T-helper 1 cell treated with Interleukin-12 subunit alpha and Interleukin-12 subunit beta and Interleukin-4 antibody, amounts not matched to agents 30 ng/mL and 1 ng/mL, for 36 hours (primary cell): ENCODE measurements at regions not wholly inside any gene's neighbourhood (a gene's known extent, or its start where the extent isn't known, plus 50 kb on each side); places are given as distances from the start of the nearest gene placed in this dataset.
"Not testable (repeated sequence)": the region's sequence is repeated elsewhere in the genome, so short reads cannot be mapped to it uniquely, and the experiment has no call there.

Source experiments
- intact Hi-C: fragments of 100-400 bp; cut with micrococcal nuclease; formaldehyde crosslinking; loops from one replicate; pipeline ENCODE4 v1.15.1; 2024

GRCh38 chr3:109803274-109803673 is 465.9 kb upstream of the DPPA4 start:
- intact Hi-C loops, result loop anchor here (10.0 kb wide), 2 partner anchors 968 to 1858 kb away; no protein-coding TSS in a partner anchor

GRCh38 chr3:109804697-109805096 is 467.4 kb upstream of the DPPA4 start:
- intact Hi-C loops, result loop anchor here (2.0 to 10.0 kb wide), 6 partner anchors 508 to 1860 kb away; no protein-coding TSS in a partner anchor

GRCh38 chr3:109806929-109807328 is 469.6 kb upstream of the DPPA4 start:
- intact Hi-C loops, result loop anchor here (1.0 to 10.0 kb wide), 12 partner anchors 75 to 1862 kb away; partner anchors contain the start of gene NECTIN3

GRCh38 chr3:109809513-109809912 is 472.2 kb upstream of the DPPA4 start:
- intact Hi-C loops, result loop anchor here (5.0 to 10.0 kb wide), 5 partner anchors 503 to 1865 kb away; no protein-coding TSS in a partner anchor

GRCh38 chr3:109818081-109818480 is 480.7 kb upstream of the DPPA4 start:
- intact Hi-C loops, result no loop called here

- intact Hi-C loops, result no loop called here
These were observed 482.4 kb upstream of the DPPA4 start for GRCh38 chr3:109819734-109820133.

- intact Hi-C loops, result no loop called here
These were observed 488.8 kb upstream of the DPPA4 start for GRCh38 chr3:109825971-109826810.

GRCh38 chr3:109831403-109831802 is 494.1 kb upstream of the DPPA4 start:
- intact Hi-C loops, result no loop called here

GRCh38 chr3:109835958-109836357 is 498.6 kb upstream of the DPPA4 start:
- intact Hi-C loops, result no loop called here

- intact Hi-C loops, result no loop called here
These were observed 514.5 kb upstream of the DPPA4 start for GRCh38 chr3:109851854-109852253.

GRCh38 chr3:109852283-109852682 is 514.9 kb upstream of the DPPA4 start:
- intact Hi-C loops, result no loop called here

GRCh38 chr3:109853077-109853731 is 515.9 kb upstream of the DPPA4 start:
- intact Hi-C loops, result no loop called here

GRCh38 chr3:109863701-109864100 is 526.4 kb upstream of the DPPA4 start:
- intact Hi-C loops, result no loop called here

GRCh38 chr3:109864452-109864851 is 527.1 kb upstream of the DPPA4 start:
- intact Hi-C loops, result no loop called here

GRCh38 chr3:109869586-109869985 is 532.2 kb upstream of the DPPA4 start:
- intact Hi-C loops, result no loop called here

- intact Hi-C loops, result no loop called here
These were observed 537.8 kb upstream of the DPPA4 start for GRCh38 chr3:109874896-109875708.

GRCh38 chr3:109877616-109878015 is 540.3 kb upstream of the DPPA4 start:
- intact Hi-C loops, result not testable (repeated sequence)

GRCh38 chr3:109882144-109882543 is 544.8 kb upstream of the DPPA4 start:
- intact Hi-C loops, result no loop called here

GRCh38 chr3:109887293-109887692 is 549.9 kb upstream of the DPPA4 start:
- intact Hi-C loops, result no loop called here

GRCh38 chr3:109888026-109888425 is 550.7 kb upstream of the DPPA4 start:
- intact Hi-C loops, result no loop called here

- intact Hi-C loops, result loop anchor here (5.0 kb wide), 1 partner anchor 1755 kb away; no protein-coding TSS in a partner anchor
These were observed 560.4 kb upstream of the DPPA4 start for GRCh38 chr3:109897734-109898133.
